Large intestine (tissue), 3 donors: ENCODE measurements at regions not wholly inside any gene's neighbourhood (a gene's known extent, or its start where the extent isn't known, plus 50 kb on each side); places are given as distances from the start of the nearest gene placed in this dataset.

Source experiments
- DNase-seq, 2 donors: peaks; one replicate each; pipeline versions ENCODE4 v3.0.0 to v3.0.0-alpha.2; 2013
- H3K27ac ChIP-seq: one replicate; pipeline ENCODE4 v1.5.1; 2013; ENCODE audit warnings: low read length
- H3K27me3 ChIP-seq: 2 replicates; pipeline ENCODE4 v1.6.1; 2013; ENCODE audit warnings: low read length; ENCODE audit not compliant: control insufficient read depth, insufficient read depth
- H3K36me3 ChIP-seq: 2 replicates; pipeline ENCODE4 v1.6.1; 2013; ENCODE audit warnings: low read length; ENCODE audit not compliant: control insufficient read depth, insufficient read depth
- H3K4me1 ChIP-seq: one replicate; pipeline ENCODE4 v1.6.1; 2013; ENCODE audit warnings: low read length; ENCODE audit not compliant: control insufficient read depth, insufficient read depth
- H3K4me3 ChIP-seq: one replicate; pipeline ENCODE4 v1.5.1; 2013; ENCODE audit warnings: low read length
- H3K9me3 ChIP-seq: one replicate; pipeline ENCODE4 v1.6.1; 2013; ENCODE audit warnings: mild to moderate bottlenecking, low read depth, low read length, moderate library complexity; ENCODE audit not compliant: control insufficient read depth
- WGBS: methylation state at CpG from one replicate; pipeline ENCODE4 v1.1.5; 2013; ENCODE audit warnings: low lambda C conversion rate; ENCODE audit not compliant: insufficient coverage; 5-methylcytosine and 5-hydroxymethylcytosine counted together

DNA sequence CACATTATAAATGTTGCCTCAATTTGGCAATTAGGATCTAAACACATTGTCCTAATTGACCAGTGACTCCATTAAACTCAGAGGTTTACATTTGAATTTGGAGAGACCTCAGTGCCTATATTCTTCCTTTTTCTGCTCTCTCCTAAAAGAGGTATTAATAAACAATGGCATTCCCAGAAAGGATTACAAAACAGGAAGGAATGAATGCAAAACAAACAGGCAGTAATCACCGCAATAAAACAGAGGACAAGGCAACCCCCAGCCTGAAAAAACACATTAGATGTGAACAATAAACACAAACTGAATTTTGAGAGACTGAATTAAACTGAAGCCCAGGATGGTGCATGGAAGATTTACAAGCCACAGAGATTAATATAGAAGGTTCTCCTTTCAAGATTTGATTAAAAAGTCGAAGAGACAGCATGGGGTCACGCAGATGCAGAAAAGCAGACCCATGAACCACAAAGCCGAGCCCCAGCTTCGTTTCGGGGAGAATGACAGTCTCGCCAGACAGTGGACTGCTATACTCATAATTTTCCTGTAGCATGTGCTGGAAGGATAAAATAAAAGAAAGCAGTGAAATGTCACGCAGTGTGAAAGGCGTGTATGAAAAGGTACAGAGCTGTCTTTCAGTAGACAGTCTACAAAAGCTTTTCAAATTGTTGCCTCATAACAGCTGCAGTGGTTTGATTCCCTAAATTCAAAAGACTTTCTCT is 503.0 kb downstream of the LIG4 start:
- no peak for DNase-seq
- no peak overlapping the region for H3K4me3 ChIP-seq
- no peaks in the 10 kb centered on the region for H3K4me1 ChIP-seq
- H3K27ac ChIP-seq, result no peak overlapping the region
- no peaks in the 10 kb centered on the region for H3K27me3 ChIP-seq
- no peaks in the 10 kb centered on the region for H3K36me3 ChIP-seq
- no CpG with 5 or more reads among the region's 9 CpGs for WGBS
- no peaks in the 10 kb centered on the region for H3K9me3 ChIP-seq

DNA sequence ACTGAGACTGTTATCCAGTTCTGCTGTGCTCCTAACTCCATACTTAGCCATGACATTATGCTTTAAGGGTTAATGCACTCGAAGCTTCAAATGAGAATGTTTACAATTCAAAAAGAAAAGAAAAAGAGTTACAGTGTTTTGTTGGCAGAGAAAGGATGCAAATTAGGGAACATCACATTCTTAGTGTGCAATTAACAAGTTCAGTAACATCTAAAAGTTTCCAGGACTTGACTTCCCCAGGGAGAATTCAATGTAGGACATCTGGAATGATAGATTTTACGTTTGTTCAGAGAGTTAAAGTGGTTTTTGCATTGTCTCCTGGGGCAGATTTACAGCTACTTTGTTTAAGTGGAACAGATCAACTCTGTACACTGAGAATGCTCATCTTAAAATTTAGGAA is 525.2 kb downstream of the LIG4 start:
- H3K4me3 ChIP-seq, result no peak overlapping the region
- no peaks in the 10 kb centered on the region for H3K4me1 ChIP-seq
- no peaks in the 10 kb centered on the region for H3K36me3 ChIP-seq
- no peak overlapping the region for H3K27ac ChIP-seq
- no peaks in the 10 kb centered on the region for H3K9me3 ChIP-seq
- no peaks in the 10 kb centered on the region for H3K27me3 ChIP-seq
- 50% methylated on average over 1 of the region's 2 CpGs for WGBS
- DNase-seq, result no peak

DNA sequence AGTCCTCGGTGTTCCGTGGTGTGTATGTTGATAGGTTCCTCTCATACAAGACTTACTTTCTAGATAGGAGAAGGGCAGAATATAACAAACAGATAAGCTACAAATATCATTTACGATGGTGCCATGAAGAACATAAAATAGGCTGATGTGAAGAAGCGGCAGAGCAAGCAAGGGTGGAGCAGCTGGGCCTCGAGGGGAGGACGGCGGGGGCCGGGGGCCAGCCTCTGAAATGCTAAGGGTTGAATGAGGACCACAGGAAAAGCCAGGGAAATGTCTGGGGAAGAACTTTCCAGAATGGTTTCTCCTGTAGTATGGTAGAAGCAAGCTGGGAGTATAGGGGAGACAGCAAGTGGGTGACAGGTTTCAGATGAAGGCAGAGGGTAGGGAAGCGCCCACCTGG is 529.5 kb downstream of the LIG4 start:
- no peak overlapping the region for H3K27ac ChIP-seq
- no peaks in the 10 kb centered on the region for H3K4me1 ChIP-seq
- H3K4me3 ChIP-seq, result no peak overlapping the region
- 60% methylated on average over 1 of the region's 9 CpGs for WGBS
- no peaks in the 10 kb centered on the region for H3K36me3 ChIP-seq
- H3K27me3 ChIP-seq, result no peaks in the 10 kb centered on the region
- H3K9me3 ChIP-seq, result no peaks in the 10 kb centered on the region
- DNase-seq, result no peak

DNA sequence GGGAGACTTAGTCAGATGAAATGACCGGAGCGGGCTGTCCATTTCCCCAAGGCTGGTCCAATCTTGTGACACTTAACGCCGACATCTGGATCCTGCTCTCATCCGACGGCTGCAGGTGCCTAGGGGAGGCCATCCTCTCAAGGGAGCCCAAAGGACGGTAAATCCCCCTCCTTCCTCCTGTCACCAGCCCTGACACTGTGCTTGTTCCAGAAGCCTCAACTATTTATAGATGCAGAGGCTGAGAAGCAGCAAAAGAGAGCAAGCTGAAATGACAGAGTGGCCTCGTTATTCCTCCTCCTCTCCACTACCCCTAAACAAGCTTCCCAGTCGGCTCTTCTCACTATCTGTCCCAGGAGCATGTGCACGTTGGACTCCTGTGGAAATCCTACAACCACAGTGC is 533.7 kb downstream of the LIG4 start:
- Histone ChIP-seq H3K36me3 (no peaks in the 10 kb centered on the region), H3K27ac (no peak overlapping the region), H3K4me3 (no peak overlapping the region), H3K27me3 (no peaks in the 10 kb centered on the region), H3K4me1 (no peaks in the 10 kb centered on the region), H3K9me3 (no peaks in the 10 kb centered on the region)
- no CpG with 5 or more reads among the region's 10 CpGs for WGBS
- DNase-seq, result no peak

DNA sequence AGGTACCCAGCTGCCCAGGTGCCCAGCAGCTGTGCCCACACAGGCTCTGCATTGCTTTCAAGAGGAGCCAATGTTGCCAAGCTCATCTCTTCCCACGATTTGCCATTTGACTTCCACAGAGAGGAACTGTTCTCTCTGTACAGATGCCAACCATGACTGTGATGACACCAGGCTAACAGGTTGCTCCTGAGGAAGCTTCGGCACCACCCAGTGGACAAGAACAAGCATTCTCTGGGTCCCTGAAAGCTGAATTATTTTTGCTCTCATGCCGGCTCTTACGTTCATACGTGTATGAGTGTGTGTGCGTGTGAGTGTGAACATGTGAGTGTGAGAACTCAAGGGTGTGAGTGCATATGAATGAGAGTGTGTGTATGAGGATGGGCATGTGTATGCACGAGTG is 535.2 kb downstream of the LIG4 start:
- no peak for DNase-seq
- WGBS, result 93% methylated on average over 3 of the region's 7 CpGs

DNA sequence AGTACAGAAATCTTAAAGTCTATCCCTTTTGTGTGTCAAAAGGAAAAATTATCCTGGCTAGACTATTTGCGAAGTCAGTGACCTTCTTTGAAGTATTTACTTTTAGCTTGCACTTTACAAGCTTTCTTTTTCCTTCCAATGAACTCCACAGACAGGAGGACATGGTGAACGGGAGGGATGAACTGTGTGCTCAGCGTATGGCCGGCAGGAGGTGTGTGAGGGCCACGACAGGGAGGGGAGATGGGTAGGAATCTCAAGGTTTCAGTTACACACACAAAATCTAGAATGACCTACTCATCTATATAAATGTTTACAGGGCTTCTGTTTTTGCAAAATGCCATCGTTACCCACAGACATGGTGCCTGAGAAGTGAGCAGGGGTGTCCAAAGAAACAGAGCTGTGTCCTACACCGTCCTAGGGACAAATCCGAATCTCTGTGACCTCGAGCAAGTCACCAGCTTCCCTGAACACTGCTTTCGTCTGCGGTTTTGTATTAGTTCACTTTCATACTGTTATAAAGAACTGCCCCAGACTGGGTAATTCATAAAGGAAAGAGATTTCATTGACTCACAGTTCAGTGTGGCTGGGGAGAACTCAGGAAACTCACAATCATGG is 537.2 kb downstream of the LIG4 start:
- Histone ChIP-seq H3K4me1 (no peaks in the 10 kb centered on the region), H3K36me3 (no peaks in the 10 kb centered on the region), H3K27me3 (no peaks in the 10 kb centered on the region), H3K9me3 (no peaks in the 10 kb centered on the region), H3K27ac (no peak overlapping the region), H3K4me3 (no peak overlapping the region)
- DNase-seq, result no peak
- WGBS, result 65% methylated on average over 5 of the region's 11 CpGs

More for the DNA sequence above, 535.2 kb downstream of the LIG4 start:
- H3K27ac ChIP-seq, result no peak overlapping the region
- no peaks in the 10 kb centered on the region for H3K36me3 ChIP-seq
- H3K9me3 ChIP-seq, result no peaks in the 10 kb centered on the region
- no peaks in the 10 kb centered on the region for H3K4me1 ChIP-seq
- H3K27me3 ChIP-seq, result no peaks in the 10 kb centered on the region
- no peak overlapping the region for H3K4me3 ChIP-seq

DNA sequence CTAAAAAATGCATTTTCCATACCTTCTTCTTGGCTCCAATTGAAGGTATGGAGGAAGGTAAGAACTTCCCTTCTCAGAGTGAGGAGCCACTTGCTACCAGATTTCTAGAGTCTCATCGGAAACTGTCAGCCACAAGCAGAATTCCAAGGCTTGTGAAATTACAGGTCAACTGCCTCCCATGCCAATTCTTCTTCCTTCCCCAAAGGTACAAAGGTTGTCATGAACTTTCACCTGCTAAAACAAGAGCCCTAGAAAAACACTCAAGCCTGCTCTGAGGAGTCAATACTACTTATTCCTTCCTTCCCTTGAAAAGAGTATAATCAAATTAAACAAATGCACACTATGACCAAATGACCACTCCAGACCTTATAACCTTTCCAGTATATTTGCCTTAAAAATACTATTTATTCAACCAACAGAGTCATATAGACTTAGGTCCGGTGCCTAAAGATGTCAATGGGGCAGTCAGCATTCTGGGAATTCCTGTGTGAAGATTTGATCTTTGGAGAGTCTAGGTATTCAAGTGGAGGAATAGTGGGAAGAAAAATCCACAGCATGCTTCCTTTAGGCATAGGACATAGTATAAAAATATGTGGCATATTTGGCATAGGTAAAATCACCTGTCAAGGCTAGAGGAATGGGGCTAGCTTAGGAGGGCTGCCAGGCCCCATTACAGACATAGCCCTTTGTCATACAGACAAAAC is 539.3 kb downstream of the LIG4 start:
- Histone ChIP-seq H3K36me3 (no peaks in the 10 kb centered on the region), H3K27ac (no peak overlapping the region), H3K4me1 (no peaks in the 10 kb centered on the region), H3K9me3 (no peaks in the 10 kb centered on the region), H3K4me3 (no peak overlapping the region), H3K27me3 (no peaks in the 10 kb centered on the region)
- DNase-seq, result no peak
- WGBS, result no CpG with 5 or more reads among the region's 2 CpGs

DNA sequence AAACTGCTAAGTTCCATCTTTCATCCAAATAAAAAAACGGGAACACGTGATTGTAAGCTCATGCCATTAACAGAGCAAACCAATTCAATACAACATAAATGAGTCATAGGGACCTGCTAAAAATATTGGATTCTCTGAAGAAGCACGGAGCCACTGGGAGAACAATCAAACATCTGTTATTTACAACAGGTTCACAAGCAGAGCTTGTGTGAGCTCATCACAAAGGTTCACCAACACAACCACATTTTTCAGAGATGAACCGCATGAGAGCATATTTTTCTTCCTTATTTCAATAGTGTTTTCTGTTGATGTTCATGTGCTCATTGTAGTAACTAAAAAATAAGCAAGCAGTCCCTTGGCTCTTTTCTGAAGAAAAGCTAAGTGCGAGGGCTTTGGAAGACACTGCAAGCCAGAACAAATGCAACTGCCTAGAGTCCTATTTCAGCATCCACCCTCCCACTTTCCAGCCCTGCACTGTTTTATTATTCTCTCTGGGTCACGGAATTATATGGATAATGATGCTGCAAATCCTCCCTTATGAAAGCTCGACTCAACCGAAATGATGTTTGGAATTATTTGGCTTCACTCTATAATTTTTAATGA is 545.8 kb downstream of the LIG4 start:
- no peaks in the 10 kb centered on the region for H3K4me1 ChIP-seq
- H3K9me3 ChIP-seq, result no peaks in the 10 kb centered on the region
- no peaks in the 10 kb centered on the region for H3K36me3 ChIP-seq
- H3K4me3 ChIP-seq, result no peak overlapping the region
- H3K27me3 ChIP-seq, result no peaks in the 10 kb centered on the region
- DNase-seq, result no peak
- no peak overlapping the region for H3K27ac ChIP-seq
- 80% methylated on average over 1 of the region's 8 CpGs for WGBS

DNA sequence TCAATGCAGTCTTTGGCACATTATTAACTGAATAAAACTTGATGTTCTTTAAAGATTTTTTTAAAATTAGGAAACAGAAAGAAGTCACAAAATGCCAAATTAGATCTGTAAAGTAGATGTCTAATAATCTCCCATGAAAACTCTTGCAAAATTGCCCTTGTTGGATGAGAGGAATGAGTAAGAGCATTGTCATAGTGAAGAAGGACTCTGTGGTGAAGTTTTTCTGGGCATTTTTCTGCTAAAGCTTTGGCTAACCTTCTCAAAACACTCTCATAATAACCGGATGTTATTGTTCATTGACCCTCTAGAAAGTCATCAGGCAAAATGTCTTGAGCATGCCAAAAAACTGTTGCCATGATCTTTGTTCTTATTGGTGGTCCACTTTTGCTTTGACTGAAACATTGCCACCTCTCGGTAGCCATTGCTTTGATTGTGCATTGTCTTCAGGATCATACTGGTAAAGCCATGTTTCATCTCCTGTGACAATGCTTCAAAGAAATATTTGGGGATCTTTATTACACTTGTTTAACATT is 549.3 kb downstream of the LIG4 start:
- Histone ChIP-seq H3K4me1 (no peaks in the 10 kb centered on the region), H3K27ac (no peak overlapping the region), H3K4me3 (no peak overlapping the region), H3K9me3 (no peaks in the 10 kb centered on the region), H3K36me3 (no peaks in the 10 kb centered on the region), H3K27me3 (no peaks in the 10 kb centered on the region)
- 100% methylated on average over 1 of the region's 2 CpGs for WGBS
- DNase-seq, result no peak

DNA sequence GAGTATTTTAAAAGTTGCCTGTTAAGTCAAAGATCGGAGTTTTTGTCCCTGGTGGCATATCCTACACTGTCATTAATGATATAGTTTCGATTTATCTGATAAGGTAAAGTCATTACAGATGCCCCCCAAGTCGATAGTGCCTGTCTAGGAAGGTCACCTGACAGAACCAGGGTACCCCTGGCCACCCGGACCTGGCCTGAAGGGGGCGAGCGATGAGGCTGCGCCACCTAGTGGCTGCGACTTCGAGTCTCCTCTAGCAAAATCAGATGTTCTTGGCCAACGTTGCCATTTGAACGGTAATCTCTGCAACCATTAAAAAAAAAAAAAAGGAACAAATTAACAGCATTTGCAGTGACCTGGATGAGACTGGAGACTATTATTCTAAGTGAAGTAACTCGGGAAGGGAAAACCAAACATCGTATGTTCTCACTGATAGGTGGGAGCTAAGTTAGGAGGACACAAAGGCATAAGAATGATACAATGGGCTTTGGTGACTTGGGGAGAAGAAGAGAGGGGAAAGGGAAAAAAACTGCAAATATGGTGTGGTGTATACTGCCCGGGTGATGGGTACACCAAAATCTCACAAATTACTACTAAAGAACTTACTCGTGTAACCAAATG is 565.1 kb downstream of the LIG4 start:
- Histone ChIP-seq H3K27me3 (no peaks in the 10 kb centered on the region), H3K4me3 (no peak overlapping the region), H3K36me3 (no peaks in the 10 kb centered on the region), H3K9me3 (no peaks in the 10 kb centered on the region), H3K4me1 (no peaks in the 10 kb centered on the region), H3K27ac (no peak overlapping the region)
- WGBS, result 21% methylated on average over 4 of the region's 15 CpGs
- peak; percentile 20 to 38 for DNase-seq
